ENCODE measurements at regions not wholly inside any gene's neighbourhood (a gene's known extent, or its start where the extent isn't known, plus 50 kb on each side); places are given as distances from the start of the nearest gene placed in this dataset.

DNA sequence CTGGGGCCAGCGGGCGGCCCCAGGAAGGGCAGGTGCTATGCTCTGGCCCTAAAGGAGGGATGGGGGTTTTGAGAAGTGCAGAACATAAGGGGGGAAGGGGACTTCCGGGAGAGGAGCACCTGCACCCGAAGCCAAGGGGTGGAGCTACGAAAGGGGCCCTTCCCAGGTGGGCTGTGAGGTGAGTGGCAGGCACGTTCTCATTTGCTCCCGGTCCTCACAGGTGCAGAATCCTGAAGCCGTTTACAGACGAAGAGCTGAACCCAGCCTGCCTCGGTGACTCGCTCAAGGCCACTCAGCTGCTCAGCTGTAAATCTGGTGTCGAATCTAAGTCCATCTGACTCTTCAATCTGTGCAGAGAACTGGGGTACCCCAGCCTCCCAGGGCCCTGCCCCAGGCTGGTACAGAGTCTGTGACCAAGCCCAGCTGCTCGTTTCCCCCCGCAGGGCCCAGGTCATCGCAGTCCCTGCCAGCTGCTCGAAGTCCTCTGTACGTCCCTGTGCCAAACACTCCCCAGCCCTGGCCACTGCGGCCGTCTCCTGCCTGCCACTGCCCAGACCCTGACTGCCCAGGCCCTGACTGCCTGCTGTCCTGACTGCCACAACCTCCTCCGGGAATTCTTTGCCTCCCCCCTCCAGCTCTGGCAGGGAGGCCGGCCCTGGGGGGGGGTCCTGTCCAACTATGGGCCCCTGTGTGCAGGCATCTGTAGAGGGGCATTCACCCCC is 53.8 kb upstream of the RXRA start:
- no peak for TF ChIP-seq CTCF (IDR thresholded peaks at IDR 0.05; ENCODE audit: borderline replicate concordance, insufficient read depth, low read depth, low read length)
- no peak overlapping the region for H3K4me3 ChIP-seq (ENCODE audit: low read depth, low read length)

- no peak for TF ChIP-seq CTCF (IDR thresholded peaks at IDR 0.05; ENCODE audit: borderline replicate concordance, insufficient read depth, low read depth, low read length)
- H3K4me3 ChIP-seq (ENCODE audit: low read depth, low read length), result no peak overlapping the region
Observed at GRCh38 chr9:134273647-134274046, 52.6 kb upstream of the RXRA start.

DNA sequence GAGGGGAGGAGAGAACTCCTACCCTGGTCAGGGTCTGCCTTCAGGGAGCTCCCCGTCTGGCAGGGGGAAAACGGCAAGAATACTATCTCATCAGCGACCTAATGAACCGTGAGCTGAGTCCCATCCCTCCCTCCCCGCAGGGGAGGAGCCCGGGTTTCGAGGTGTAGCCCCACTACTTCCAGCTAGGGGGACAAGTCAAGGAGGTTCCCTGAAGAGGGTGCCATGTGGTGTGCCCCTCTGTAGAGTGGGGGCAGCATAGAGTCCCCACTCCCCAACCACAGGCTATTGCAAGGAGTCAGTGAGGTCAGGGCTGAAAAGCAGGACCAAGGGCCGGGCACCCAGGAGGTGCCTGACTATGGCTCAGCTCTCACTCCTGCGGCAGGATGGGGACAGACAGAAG is 50.9 kb upstream of the RXRA start:
- no peak for TF ChIP-seq CTCF (IDR thresholded peaks at IDR 0.05; ENCODE audit: borderline replicate concordance, insufficient read depth, low read depth, low read length)
- H3K4me3 ChIP-seq (ENCODE audit: low read depth, low read length), result no peak overlapping the region

DNA sequence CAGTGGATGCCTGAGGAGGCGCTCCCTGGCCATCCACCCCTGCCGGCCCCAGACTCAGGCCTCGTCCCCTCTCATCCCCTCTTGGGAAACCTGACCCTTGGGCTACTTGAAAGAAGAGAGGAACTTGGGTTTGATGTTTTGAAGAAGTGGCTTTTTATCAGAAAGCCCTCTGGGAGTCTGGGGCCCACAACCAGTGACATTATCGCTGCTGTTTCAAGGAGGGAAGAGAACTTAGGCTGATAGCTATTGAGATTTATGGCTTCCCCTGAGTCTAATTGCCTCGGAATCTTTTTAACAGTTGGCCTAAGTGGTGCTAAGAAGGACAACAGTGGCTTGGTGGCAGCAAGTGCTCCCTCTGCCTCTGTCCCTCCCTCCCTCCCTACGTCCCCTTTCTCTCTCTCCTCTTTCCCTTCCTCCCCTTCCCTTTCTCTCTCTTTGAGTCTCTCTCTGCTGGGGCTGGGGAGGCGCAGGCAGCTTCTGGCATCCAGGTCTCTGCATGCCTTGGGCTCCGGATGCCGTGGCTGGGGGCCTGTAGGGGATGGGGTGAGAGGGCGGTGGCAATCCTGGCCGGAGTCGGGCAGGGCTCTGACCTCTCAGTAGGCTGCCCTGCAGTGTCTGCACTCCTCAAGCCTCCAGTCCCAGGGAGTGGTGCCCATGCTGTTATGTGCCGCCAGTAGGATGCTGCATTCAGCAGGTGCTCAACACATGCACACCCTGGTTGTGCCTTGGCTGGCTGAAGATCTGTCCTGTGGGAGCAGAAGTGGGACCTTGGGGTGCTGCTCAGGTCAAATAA is 49.6 kb upstream of the RXRA start:
- H3K4me3 ChIP-seq (ENCODE audit: low read depth, low read length), result no peak overlapping the region
- TF ChIP-seq CTCF (IDR thresholded peaks at IDR 0.05; ENCODE audit: borderline replicate concordance, insufficient read depth, low read depth, low read length), result no peak
